Parathyroid adenoma (tissue), 2 donors: ENCODE measurements at regions not wholly inside any gene's neighbourhood (a gene's known extent, or its start where the extent isn't known, plus 50 kb on each side); places are given as distances from the start of the nearest gene placed in this dataset.
"Not testable (repeated sequence)": the region's sequence is repeated elsewhere in the genome, so short reads cannot be mapped to it uniquely, and the experiment has no call there.

Experiments
- H2AFZ ChIP-seq: fragments of 300-600 bp; sonication (generic); one replicate; pipeline ENCODE4 v1.7.0; 2017; ENCODE audit warnings: antibody characterized with exemption, mild to moderate bottlenecking
- H3K27ac ChIP-seq: fragments of 300-600 bp; sonication (generic); one replicate; pipeline ENCODE4 v1.7.0; 2017
- H3K27me3 ChIP-seq: fragments of 300-600 bp; sonication (generic); one replicate; pipeline ENCODE4 v1.7.0; 2017; ENCODE audit warnings: low read length; ENCODE audit not compliant: control insufficient read depth, insufficient read depth
- H3K36me3 ChIP-seq: fragments of 300-600 bp; sonication (generic); one replicate; pipeline ENCODE4 v1.7.0; 2017; ENCODE audit warnings: low read length; ENCODE audit not compliant: control insufficient read depth, insufficient read depth
- H3K4me1 ChIP-seq: fragments of 300-600 bp; sonication (generic); one replicate; pipeline ENCODE4 v1.7.0; 2017; ENCODE audit warnings: control low read depth
- H3K4me2 ChIP-seq: fragments of 300-600 bp; sonication (generic); one replicate; pipeline ENCODE4 v1.7.0; 2017; ENCODE audit warnings: low read length
- H3K4me3 ChIP-seq: fragments of 300-600 bp; sonication (generic); one replicate; pipeline ENCODE4 v1.7.0; 2017; ENCODE audit warnings: low read depth, low read length
- H3K79me2 ChIP-seq: fragments of 300-600 bp; sonication (generic); one replicate; pipeline ENCODE4 v1.7.0; 2017; ENCODE audit warnings: control low read depth
- H3K9ac ChIP-seq: fragments of 300-600 bp; sonication (generic); one replicate; pipeline ENCODE4 v1.7.0; 2017; ENCODE audit warnings: mild to moderate bottlenecking
- H3K9me3 ChIP-seq: fragments of 300-600 bp; sonication (generic); one replicate; pipeline ENCODE4 v1.7.0; 2017; ENCODE audit warnings: low read length; ENCODE audit not compliant: control insufficient read depth
- CTCF ChIP-seq: fragments of 300-600 bp; sonication (generic); IDR thresholded peaks from one replicate; pipeline ENCODE4 v1.7.0; 2017; ENCODE audit warnings: antibody characterized with exemption, mild to moderate bottlenecking
- donor health status: primary hyperparathyroidism.

DNA sequence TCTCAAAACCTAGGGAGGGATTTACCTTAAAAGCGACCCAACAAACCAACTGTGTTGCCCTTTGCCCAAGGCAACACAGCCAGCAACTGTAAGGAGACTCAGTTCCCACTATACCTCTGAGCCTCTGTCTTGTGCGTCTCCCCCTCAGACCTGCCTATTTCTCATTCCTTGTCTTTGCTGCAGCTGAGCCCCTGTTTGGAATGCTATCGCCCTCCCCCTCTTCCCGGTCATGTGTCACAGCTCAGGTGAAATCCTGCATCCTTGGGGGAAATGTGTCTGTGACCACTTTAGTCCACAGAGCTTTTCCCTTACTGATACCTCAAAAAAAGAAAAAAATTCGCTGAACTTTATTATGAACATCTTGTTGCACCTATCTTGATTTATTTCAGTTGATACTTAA, 52.0 kb upstream of the LRIG1 start:
- Histone ChIP-seq H3K79me2 (no peaks in the 10 kb centered on the region), H3K27ac (no peak overlapping the region), H3K4me2 (no peak overlapping the region), H2AFZ (no peak overlapping the region), H3K4me1 (no peaks in the 10 kb centered on the region), H3K36me3 (no peaks in the 10 kb centered on the region), H3K27me3 (no peaks in the 10 kb centered on the region), H3K4me3 (no peak overlapping the region), H3K9ac (no peak overlapping the region), H3K9me3 (no peaks in the 10 kb centered on the region)
- TF ChIP-seq CTCF, result no peak

GRCh38 chr3:66553441-66554113, 52.8 kb upstream of the LRIG1 start:
- Histone ChIP-seq H3K9me3 (no peaks in the 10 kb centered on the region), H2AFZ (no peak overlapping the region), H3K27ac (no peak overlapping the region), H3K4me2 (no peak overlapping the region), H3K36me3 (no peaks in the 10 kb centered on the region), H3K9ac (no peak overlapping the region), H3K27me3 (no peaks in the 10 kb centered on the region), H3K4me3 (no peak overlapping the region), H3K79me2 (no peaks in the 10 kb centered on the region), H3K4me1 (no peaks in the 10 kb centered on the region)
- no peak for TF ChIP-seq CTCF

- no peaks in the 10 kb centered on the region for H3K36me3 ChIP-seq
- no peaks in the 10 kb centered on the region for H3K27me3 ChIP-seq
- H3K4me1 ChIP-seq, result no peaks in the 10 kb centered on the region
- no peak overlapping the region for H3K4me2 ChIP-seq
- no peak overlapping the region for H3K9ac ChIP-seq
- H3K4me3 ChIP-seq, result no peak overlapping the region
- no peak overlapping the region for H2AFZ ChIP-seq
- no peak overlapping the region for H3K27ac ChIP-seq
- TF ChIP-seq CTCF, result no peak
- H3K79me2 ChIP-seq, result no peaks in the 10 kb centered on the region
- no peaks in the 10 kb centered on the region for H3K9me3 ChIP-seq
These were observed 53.4 kb upstream of the LRIG1 start for GRCh38 chr3:66554178-66554577.

- no peak overlapping the region for H2AFZ ChIP-seq
- H3K27me3 ChIP-seq, result no peaks in the 10 kb centered on the region
- H3K4me2 ChIP-seq, result no peak overlapping the region
- H3K9ac ChIP-seq, result no peak overlapping the region
- H3K27ac ChIP-seq, result no peak overlapping the region
- H3K9me3 ChIP-seq, result no peaks in the 10 kb centered on the region
- no peaks in the 10 kb centered on the region for H3K4me1 ChIP-seq
- no peaks in the 10 kb centered on the region for H3K79me2 ChIP-seq
- no peak overlapping the region for H3K4me3 ChIP-seq
- no peaks in the 10 kb centered on the region for H3K36me3 ChIP-seq
- TF ChIP-seq CTCF, result no peak
These were observed 54.5 kb upstream of the LRIG1 start for GRCh38 chr3:66555214-66555844.

GRCh38 chr3:66557170-66557569, 56.3 kb upstream of the LRIG1 start:
- H3K4me2 ChIP-seq, result no peak overlapping the region
- no peaks in the 10 kb centered on the region for H3K27me3 ChIP-seq
- H3K4me3 ChIP-seq, result no peak overlapping the region
- no peaks in the 10 kb centered on the region for H3K9me3 ChIP-seq
- TF ChIP-seq CTCF, result no peak
- H3K9ac ChIP-seq, result no peak overlapping the region
- H3K27ac ChIP-seq, result no peak overlapping the region
- no peaks in the 10 kb centered on the region for H3K79me2 ChIP-seq
- no peak overlapping the region for H2AFZ ChIP-seq
- no peaks in the 10 kb centered on the region for H3K4me1 ChIP-seq
- no peaks in the 10 kb centered on the region for H3K36me3 ChIP-seq

GRCh38 chr3:66559924-66560323, 59.1 kb upstream of the LRIG1 start:
- H3K27ac ChIP-seq, H3K79me2 ChIP-seq, H3K4me3 ChIP-seq, H3K4me2 ChIP-seq, H2AFZ ChIP-seq, H3K9me3 ChIP-seq, H3K27me3 ChIP-seq, H3K4me1 ChIP-seq, H3K36me3 ChIP-seq, H3K9ac ChIP-seq: not testable (repeated sequence)
